ENCODE measurements at regions not wholly inside any gene's neighbourhood (a gene's known extent, or its start where the extent isn't known, plus 50 kb on each side); places are given as distances from the start of the nearest gene placed in this dataset.

DNA sequence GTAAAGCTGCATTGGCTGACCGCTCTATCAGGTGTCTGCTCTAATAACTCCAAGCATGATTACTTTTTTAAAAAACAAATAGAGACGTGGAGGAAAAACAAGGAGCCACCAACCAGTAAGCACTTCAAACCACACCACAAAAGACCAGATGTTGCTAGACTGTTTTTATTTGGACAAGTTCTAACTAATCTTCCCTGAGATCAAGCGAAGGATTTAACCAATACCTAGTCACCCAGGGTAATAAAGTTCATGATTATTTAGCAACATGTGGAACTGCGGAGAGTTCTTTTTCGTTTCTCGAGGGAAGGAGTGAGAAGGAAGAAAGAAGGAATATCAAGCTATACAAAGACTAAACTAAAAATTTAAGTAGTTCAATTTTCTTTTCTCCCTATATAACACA, 288.1 kb downstream of the DUSP6 start:
- DNase-seq: no peak
- Histone ChIP-seq H3K27ac (ENCODE audit: low read length) (no peak overlapping the region), H3K27me3 (replicated peaks; ENCODE audit: insufficient read depth, low read length) (no peaks in the 10 kb centered on the region), H3F3A (ENCODE audit: insufficient read depth, low read length) (no peaks in the 10 kb centered on the region), H3K9ac (ENCODE audit: low read length) (no peak overlapping the region), H3K4me3 (ENCODE audit: low read length) (no peak overlapping the region), H3K4me1 (ENCODE audit: low read length) (no peaks in the 10 kb centered on the region), H3K36me3 (replicated peaks; ENCODE audit: insufficient read depth, low read length) (no peaks in the 10 kb centered on the region), H3K79me2 (ENCODE audit: low read length) (no peaks in the 10 kb centered on the region), H2AFZ (ENCODE audit: low read length) (no peak overlapping the region), H3K4me2 (ENCODE audit: low read depth, low read length) (no peak overlapping the region), H3K9me3 (replicated peaks; ENCODE audit: insufficient read depth, low read length) (no peaks in the 10 kb centered on the region), H4K20me1 (ENCODE audit: insufficient read depth, low read length) (no peaks in the 10 kb centered on the region), H3K9me2 (replicated peaks; ENCODE audit: insufficient read depth, low read length) (no peaks in the 10 kb centered on the region)
- TF ChIP-seq EZH2 (optimal IDR thresholded peaks at IDR 0.05; ENCODE audit: low read depth, low read length): no peak
- TF ChIP-seq EZH2phosphoT487 (IDR thresholded peaks at IDR 0.05; ENCODE audit: low read length): no peak
- TF ChIP-seq, protein P1, sequence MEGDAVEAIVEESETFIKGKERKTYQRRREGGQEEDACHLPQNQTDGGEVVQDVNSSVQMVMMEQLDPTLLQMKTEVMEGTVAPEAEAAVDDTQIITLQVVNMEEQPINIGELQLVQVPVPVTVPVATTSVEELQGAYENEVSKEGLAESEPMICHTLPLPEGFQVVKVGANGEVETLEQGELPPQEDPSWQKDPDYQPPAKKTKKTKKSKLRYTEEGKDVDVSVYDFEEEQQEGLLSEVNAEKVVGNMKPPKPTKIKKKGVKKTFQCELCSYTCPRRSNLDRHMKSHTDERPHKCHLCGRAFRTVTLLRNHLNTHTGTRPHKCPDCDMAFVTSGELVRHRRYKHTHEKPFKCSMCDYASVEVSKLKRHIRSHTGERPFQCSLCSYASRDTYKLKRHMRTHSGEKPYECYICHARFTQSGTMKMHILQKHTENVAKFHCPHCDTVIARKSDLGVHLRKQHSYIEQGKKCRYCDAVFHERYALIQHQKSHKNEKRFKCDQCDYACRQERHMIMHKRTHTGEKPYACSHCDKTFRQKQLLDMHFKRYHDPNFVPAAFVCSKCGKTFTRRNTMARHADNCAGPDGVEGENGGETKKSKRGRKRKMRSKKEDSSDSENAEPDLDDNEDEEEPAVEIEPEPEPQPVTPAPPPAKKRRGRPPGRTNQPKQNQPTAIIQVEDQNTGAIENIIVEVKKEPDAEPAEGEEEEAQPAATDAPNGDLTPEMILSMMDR (IDR thresholded peaks at IDR 0.05; ENCODE audit: low read length): no peak

DNA sequence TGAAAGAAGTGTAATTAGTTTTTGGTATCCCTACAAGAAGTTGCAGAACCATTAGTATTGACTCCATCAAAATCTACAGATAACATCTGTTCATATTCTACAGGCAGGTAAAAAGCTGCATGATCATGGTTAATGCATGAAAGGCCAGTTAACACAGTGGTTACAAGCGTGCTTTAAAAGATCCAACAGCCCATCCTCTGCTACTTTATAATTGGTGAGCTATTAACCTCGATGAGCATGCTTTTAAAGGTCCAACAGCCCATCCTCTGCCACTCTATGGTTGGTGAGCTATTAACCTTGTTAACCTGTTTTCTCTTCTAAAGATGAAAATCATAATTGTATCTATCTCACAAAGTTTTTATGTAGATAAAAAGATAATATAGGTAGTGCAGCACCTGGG, 289.3 kb downstream of the DUSP6 start:
- H3F3A ChIP-seq (ENCODE audit: insufficient read depth, low read length): no peaks in the 10 kb centered on the region
- H4K20me1 ChIP-seq (ENCODE audit: insufficient read depth, low read length): no peaks in the 10 kb centered on the region
- no peaks in the 10 kb centered on the region for H3K9me2 ChIP-seq (replicated peaks; ENCODE audit: insufficient read depth, low read length)
- no peak overlapping the region for H3K4me3 ChIP-seq (ENCODE audit: low read length)
- no peak overlapping the region for H3K9ac ChIP-seq (ENCODE audit: low read length)
- H3K27ac ChIP-seq (ENCODE audit: low read length): no peak overlapping the region
- H3K27me3 ChIP-seq (replicated peaks; ENCODE audit: insufficient read depth, low read length): no peaks in the 10 kb centered on the region
- no peak overlapping the region for H2AFZ ChIP-seq (ENCODE audit: low read length)
- no peaks in the 10 kb centered on the region for H3K4me1 ChIP-seq (ENCODE audit: low read length)
- no peaks in the 10 kb centered on the region for H3K9me3 ChIP-seq (replicated peaks; ENCODE audit: insufficient read depth, low read length)
- no peak overlapping the region for H3K4me2 ChIP-seq (ENCODE audit: low read depth, low read length)
- TF ChIP-seq EZH2 (optimal IDR thresholded peaks at IDR 0.05; ENCODE audit: low read depth, low read length) (no peak), EZH2phosphoT487 (IDR thresholded peaks at IDR 0.05; ENCODE audit: low read length) (no peak)
- TF ChIP-seq, protein P1 (IDR thresholded peaks at IDR 0.05; ENCODE audit: low read length): no peak
- no peaks in the 10 kb centered on the region for H3K36me3 ChIP-seq (replicated peaks; ENCODE audit: insufficient read depth, low read length)
- H3K79me2 ChIP-seq (ENCODE audit: low read length): no peaks in the 10 kb centered on the region
- DNase-seq: no peak

DNA sequence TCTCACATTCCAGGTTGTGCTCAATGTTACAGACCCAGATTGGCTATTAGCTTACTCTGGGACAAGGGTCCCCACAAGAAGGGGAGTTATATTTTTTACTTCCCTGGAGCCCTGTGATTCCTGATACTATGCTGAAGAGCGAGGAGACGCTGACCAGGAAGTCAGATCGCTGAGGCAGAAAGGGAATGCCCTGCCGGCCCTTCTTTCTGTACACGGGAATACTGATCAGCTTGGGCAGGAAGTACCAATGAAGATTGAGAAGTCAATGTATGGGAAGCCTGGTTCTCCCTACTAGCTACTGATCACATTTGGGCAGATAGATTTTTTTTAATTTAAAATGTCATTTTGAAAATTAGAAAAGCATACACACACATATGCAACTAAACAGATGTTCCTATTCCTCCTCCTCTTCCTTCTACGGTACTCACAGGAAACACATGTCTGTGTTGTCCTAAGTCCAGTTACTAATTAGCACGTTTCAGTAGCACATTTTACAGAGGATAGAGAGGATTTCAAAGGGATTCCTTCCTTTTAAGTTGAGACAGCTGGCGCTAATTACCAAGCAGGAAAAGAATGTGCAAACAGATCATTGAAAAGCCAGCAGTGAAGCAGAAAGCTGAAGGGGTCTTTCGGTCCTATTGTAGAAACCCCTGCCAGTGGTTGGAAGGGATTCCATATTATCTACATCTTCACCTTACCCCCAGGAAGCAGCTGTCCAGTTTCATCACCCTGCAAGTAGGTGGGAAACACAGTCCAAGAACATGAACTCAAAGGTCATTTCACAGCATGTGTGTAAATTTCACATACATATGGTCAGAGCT, 292.4 kb downstream of the DUSP6 start:
- H3K9ac ChIP-seq (ENCODE audit: low read length): no peak overlapping the region
- no peaks in the 10 kb centered on the region for H3F3A ChIP-seq (ENCODE audit: insufficient read depth, low read length)
- no peaks in the 10 kb centered on the region for H4K20me1 ChIP-seq (ENCODE audit: insufficient read depth, low read length)
- no peaks in the 10 kb centered on the region for H3K9me3 ChIP-seq (replicated peaks; ENCODE audit: insufficient read depth, low read length)
- H3K4me2 ChIP-seq (ENCODE audit: low read depth, low read length): no peak overlapping the region
- H3K79me2 ChIP-seq (ENCODE audit: low read length): no peaks in the 10 kb centered on the region
- H3K4me1 ChIP-seq (ENCODE audit: low read length): no peaks in the 10 kb centered on the region
- H3K4me3 ChIP-seq (ENCODE audit: low read length): no peak overlapping the region
- H3K36me3 ChIP-seq (replicated peaks; ENCODE audit: insufficient read depth, low read length): no peaks in the 10 kb centered on the region
- TF ChIP-seq, protein P1 (IDR thresholded peaks at IDR 0.05; ENCODE audit: low read length): no peak
- TF ChIP-seq EZH2 (optimal IDR thresholded peaks at IDR 0.05; ENCODE audit: low read depth, low read length) (no peak), EZH2phosphoT487 (IDR thresholded peaks at IDR 0.05; ENCODE audit: low read length) (no peak)
- no peak overlapping the region for H2AFZ ChIP-seq (ENCODE audit: low read length)
- H3K9me2 ChIP-seq (replicated peaks; ENCODE audit: insufficient read depth, low read length): no peaks in the 10 kb centered on the region
- no peak for DNase-seq
- H3K27ac ChIP-seq (ENCODE audit: low read length): no peak overlapping the region
- no peaks in the 10 kb centered on the region for H3K27me3 ChIP-seq (replicated peaks; ENCODE audit: insufficient read depth, low read length)

Data from MM.1S (cell line).